ENCODE measurements at regions not wholly inside any gene's neighbourhood (a gene's known extent, or its start where the extent isn't known, plus 50 kb on each side); places are given as distances from the start of the nearest gene placed in this dataset.
"Not testable (repeated sequence)": the region's sequence is repeated elsewhere in the genome, so short reads cannot be mapped to it uniquely, and the experiment has no call there.

DNA sequence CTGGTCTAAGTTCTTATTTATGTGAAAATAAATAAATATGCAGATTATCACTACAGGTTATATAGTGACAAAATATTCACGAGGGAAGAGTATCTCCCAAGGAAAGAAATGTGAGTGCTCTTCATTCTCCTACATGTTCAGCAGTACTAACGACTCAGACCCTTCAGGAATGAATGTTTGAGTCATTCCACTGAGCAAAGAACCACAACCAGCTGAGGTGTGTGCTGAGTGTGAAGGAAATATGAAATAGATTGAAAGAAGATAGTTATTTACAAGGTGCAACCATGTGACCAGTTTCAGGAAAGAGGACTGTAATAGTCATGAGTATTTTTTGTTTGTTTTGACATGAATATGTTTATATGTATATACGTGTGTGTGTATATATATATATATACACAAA, 228.7 kb downstream of the TUSC1 start:
- no peak for DNase-seq

DNA sequence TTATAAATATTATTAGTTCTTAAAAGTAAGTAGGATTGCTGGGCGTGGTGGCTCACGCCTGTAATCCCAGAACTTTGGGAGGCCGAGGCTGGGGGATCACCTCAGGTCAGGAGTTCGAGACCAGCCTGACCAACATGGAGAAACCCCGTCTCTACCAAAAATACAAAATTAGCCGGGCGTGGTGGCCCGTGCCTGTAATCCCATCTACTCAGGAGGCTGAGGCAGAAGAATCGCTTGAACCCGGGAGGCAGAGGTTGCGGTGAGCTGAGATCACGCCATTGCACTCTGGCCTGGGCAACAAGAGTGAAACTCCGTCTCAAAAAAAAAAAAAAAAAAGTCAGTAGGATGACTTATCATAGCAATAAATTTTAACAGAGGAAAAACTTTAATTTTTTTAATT, 232.5 kb downstream of the TUSC1 start:
- DNase-seq, result not testable (repeated sequence)

- no peak for DNase-seq
Observed at GRCh38 chr9:25442526-25442925, 235.7 kb downstream of the TUSC1 start.

DNA sequence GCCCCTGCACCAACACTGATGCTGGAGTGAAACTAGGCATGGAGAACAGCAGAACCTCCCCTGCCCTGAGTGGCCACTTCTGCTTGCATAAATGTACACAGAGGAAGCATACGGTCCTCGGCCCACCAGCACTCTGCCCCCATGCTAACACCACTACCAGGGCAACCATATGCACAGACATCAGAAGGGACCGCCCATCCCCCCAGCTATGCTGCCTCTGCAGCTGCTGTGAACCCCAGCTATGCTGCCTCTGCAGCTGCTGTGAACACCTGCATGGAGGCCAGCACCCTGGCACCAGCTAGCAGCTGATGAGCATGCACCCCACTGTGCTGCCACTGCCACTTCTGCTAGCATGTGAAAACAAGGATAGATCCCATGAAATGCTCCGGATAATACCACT, 250.3 kb downstream of the TUSC1 start:
- DNase-seq, result no peak

DNA sequence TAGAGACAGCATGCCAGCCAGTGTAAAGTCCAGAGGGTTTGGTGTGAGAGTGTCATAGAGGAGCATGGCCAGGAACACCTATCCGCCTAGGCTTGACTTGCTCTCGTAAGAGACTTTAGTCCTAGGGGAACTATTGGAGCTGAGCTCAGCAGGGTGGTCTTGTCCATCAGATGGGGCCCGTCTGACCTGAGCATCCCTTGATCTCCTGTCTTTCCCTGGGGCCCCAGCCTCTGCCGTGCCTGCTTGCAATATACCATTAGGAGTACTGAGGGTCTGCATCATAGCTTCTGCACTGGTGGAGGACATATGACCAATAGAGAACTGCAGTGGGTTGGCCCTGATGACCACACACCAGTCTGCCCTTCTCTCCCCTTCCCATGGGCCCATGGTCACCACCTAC, 251.0 kb downstream of the TUSC1 start:
- no peak for DNase-seq

DNA sequence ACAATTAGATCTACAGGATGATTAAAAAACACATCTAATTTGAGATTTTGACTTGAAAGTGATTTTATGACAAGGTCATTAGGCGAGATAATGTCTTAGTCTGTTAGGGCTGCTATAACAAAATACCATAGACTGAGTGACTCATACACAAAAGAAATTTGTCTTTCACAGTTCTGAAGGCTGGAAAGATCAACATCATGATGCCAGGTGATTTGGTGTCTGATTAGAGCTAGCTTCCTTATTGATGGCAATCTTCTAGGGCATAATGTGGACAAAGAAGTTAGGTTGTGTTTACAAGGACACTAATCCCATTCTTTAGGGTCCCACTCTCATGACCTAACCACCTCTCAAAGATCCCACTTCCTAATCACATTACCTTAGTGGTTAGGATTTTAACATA, 256.7 kb downstream of the TUSC1 start:
- DNase-seq, result no peak

DNA sequence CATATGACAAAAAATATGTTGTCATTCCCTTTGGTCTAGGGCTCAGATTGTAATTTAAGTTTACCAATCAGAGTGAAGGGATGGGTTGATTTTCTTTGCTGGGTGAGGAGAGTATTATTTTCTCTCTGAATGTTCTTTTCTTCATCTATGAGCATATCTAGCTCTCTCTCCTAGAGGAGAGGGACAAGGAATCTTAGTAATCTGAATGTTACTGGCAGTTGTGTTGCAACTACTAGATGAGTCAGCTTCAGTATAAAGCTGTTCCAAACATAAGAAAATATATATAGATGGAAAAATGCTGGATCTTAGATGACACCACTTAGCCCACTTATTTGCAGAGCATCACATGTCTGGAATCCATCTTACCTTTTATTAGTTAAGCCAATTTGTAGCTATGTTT, 259.3 kb downstream of the TUSC1 start:
- no peak for DNase-seq

- no peak for DNase-seq
Observed at GRCh38 chr9:25415718-25416117, 262.5 kb downstream of the TUSC1 start.

DNA sequence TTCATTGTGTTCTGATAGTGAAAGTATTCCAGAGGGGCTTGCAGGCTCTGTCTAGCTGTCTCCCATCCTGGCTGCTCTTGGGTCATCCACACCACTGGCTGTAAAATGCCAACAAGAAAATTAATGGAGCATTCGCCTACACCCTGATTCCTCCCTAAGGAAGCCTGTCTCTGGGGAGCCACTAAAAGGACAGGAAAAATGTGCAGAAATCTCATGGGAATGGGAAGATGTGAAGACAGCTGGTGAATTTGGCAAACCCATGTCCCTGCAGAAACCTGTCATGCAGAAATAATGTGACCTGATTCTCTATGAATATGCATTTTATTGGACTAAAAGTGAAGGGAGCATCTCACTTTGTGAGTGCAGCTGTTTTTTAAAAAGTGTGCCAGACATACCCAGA, 265.6 kb downstream of the TUSC1 start:
- no peak for DNase-seq

DNA sequence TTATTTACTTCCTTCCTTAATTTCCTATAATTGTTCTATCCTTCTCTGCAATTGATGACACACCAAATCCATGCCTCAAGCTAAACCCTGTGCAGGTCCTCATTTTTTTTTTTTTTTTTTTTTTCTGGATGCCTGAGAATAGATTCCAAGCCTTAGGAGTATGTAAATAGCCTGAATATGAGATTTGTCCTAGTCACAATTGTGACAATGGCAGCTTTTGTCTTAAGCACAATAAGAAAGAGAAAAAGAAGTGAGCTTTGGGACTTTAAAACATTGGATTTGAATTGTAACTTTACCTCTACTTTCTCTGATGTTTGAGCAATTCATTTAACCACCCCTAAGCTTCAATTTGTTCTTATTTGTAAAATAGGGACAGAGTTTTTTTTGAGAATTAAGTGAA, 280.5 kb downstream of the TUSC1 start:
- DNase-seq, result no peak

- no peak for DNase-seq
Observed at GRCh38 chr9:25396828-25397227, 281.4 kb downstream of the TUSC1 start.

GRCh38 chr9:25381141-25381540, 297.1 kb downstream of the TUSC1 start:
- no peak for DNase-seq

GRCh38 chr9:25377039-25377438, 301.2 kb downstream of the TUSC1 start:
- no peak for DNase-seq

DNA sequence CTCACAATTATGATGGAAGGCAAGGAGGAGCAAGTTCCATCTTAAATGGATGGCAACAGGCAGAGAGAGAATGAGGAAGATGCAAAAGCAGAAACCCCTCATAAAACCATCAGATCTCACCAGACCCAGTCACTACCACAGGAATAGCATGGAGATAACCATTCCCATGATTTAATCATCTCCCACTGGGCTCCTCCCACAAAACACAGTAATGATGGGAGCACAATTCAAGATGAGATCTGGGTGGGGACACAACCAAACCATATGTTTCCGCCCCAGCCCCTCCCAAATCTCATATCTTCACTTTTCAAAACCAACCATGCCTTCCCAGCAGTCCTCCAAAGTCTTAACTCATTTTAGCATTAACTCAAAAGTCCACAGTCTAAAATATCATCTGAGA, 304.0 kb downstream of the TUSC1 start:
- DNase-seq, result no peak

- DNase-seq, result no peak
Observed at GRCh38 chr9:25366906-25367305, 311.3 kb downstream of the TUSC1 start.

GRCh38 chr9:25353783-25354182, 324.5 kb downstream of the TUSC1 start:
- DNase-seq, result no peak

GRCh38 chr9:25350011-25350410, 328.2 kb downstream of the TUSC1 start:
- no peak for DNase-seq

DNA sequence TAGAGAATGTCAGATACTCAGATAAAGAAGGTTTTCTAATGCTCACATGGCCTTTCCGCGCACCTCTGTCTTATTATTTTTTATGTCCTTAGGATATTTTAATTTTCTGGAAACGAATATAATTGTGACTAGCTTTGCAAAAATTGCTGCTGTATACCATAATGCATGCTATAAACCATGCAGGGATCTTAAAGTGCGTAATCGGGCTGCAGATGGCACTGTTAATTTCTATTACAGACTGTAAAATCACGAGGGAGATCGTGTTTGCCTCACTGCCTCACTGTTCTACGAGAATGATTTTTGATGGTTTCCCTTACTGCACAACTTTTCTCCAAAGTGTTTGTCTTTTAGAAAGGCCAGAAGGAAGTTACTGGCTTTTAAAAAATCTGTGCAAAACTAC, 356.1 kb downstream of the TUSC1 start:
- DNase-seq, result no peak

DNA sequence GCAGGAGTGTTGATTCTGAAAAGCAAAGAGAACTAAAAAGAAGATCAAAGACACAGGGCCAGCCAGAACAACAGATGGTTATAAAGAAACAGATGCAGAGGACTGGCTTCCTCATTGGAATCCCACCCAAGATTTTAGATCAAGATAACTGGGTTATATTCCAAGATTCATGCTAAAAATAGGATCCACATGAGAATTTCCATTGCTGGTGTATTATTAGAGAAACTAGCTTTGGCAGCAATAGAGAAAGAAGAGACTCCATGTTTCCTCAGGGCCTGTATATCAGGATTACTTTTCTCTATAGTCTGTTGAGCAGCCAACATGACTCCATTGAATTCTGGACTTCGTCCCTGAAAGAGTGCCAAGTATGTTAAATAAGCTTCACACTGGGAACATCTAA, 367.3 kb downstream of the TUSC1 start:
- no peak for DNase-seq

DNA sequence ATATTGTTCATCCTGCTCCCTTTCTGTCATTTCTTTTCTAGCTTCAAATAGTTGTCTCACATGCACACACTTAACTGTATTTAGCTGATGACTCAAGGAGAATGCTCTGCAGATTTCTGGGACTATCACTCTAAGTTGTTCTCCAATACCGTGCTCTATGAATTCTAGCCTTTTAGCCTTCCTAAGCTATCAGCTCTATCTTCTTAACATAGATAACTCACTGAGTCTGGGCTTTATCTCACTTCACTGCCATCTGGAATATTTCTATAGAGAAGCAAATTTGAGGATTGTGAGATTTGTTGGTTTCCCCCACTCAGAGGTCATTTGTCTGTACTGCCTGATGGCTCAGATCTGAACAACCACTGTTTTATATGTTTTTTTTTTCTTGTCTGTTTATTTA, 369.7 kb downstream of the TUSC1 start:
- no peak for DNase-seq

GRCh38 chr9:25302601-25303000, 375.6 kb downstream of the TUSC1 start:
- no peak for DNase-seq

- DNase-seq, result not testable (repeated sequence)
Observed at GRCh38 chr9:25288195-25288594, 390.0 kb downstream of the TUSC1 start.

DNA sequence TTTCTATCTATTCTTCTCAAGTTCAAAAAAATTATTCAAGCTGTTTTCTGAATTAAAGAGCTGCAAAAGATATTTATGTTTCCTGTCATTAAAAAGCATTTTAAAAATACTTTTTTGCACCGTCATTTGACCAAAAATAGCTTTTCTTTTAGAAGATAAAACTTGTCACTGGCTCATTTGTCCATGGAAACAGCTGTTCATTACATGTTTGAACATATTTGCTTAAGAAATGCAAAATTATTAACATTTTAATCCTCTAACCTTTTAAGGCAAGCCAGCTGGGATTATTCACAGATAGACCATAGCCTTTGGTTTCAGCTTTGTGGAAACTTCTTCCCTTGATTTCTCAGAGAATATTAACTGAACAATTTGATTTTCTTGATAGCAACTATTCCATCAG, 393.9 kb downstream of the TUSC1 start:
- no peak for DNase-seq

DNA sequence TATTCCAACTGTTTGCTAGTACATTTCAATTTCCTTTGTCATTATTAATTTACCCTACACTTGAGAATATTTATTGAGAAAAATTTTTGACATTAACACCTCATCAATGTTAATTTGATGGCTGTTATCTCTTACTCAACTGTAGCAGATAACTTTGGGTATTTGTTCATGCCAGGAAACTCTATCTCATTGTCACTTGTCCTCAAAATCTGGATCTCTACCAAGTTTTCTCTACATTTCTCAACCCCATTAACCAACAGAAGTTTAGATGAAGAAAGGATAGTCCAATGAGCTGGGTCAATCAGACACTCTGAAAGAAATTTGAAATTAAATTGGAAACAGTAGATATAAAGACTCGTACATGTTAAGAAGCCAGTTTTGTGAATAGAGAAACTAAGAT, 395.3 kb downstream of the TUSC1 start:
- no peak for DNase-seq

DNA sequence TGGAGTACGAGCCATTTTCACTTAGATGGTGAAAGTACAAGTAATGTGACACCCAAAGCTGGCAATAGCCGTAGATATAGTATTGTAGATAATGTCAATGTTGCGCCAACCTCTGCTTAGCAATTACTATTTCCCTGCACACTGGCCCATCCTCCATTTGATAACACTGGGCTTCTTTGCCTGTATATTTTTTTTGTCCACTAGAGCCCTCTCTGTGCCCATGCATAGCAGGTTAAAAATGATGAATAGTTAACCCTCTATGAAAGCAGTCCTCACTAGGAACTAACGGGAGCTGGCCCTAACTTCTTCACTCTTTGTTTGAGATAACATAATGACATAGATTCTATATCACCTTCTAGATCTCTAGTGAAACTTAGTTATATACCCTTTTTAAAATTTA, 416.8 kb downstream of the TUSC1 start:
- no peak for DNase-seq

GRCh38 chr9:25260046-25260445, 418.2 kb downstream of the TUSC1 start:
- no peak for DNase-seq

Measured in islet precursor cell (in vitro differentiated cells).